ENCODE measurements at regions not wholly inside any gene's neighbourhood (a gene's known extent, or its start where the extent isn't known, plus 50 kb on each side); places are given as distances from the start of the nearest gene placed in this dataset.

DNA sequence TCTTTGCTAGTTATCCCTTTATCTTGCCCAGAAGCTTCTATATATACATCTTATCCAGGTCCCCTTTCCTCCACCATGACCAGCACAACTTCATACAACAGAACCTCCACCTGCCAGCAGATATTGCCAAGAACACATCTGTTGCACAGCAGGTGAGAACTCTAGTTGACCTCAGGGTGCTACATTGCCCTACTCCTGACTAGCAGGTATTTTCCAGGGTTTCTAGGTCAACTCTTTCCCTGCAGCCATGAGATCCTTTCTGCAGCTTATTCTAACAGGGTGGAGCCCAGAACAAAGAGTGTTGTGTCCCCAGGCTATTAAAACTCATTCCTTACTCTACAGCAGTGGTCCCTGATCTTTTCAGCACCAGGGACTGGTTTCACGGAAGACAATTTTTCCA is 319.5 kb downstream of the PRDM2 start:
- peaks cover 15% of the 10 kb centered on the region for H3K27me3 Mint-ChIP-seq
- no peak overlapping the region for H3K4me3 Mint-ChIP-seq
- no peaks in the 10 kb centered on the region for H3K36me3 Mint-ChIP-seq
- no peaks in the 10 kb centered on the region for H3K4me1 Mint-ChIP-seq (ENCODE audit: low read depth)
- H3K27ac Mint-ChIP-seq = no peak overlapping the region
- H3K9me3 Mint-ChIP-seq (ENCODE audit: low read depth) = no peaks in the 10 kb centered on the region

GRCh38 chr1:14020006-14020405 is 320.0 kb downstream of the PRDM2 start:
- Mint-ChIP-seq H3K4me1 (ENCODE audit: low read depth) (no peaks in the 10 kb centered on the region), H3K27me3 (peaks cover 16% of the 10 kb centered on the region), H3K9me3 (ENCODE audit: low read depth) (no peaks in the 10 kb centered on the region), H3K36me3 (no peaks in the 10 kb centered on the region), H3K27ac (no peak overlapping the region), H3K4me3 (no peak overlapping the region)

- H3K9me3 Mint-ChIP-seq (ENCODE audit: low read depth) = no peaks in the 10 kb centered on the region
- H3K4me1 Mint-ChIP-seq (ENCODE audit: low read depth) = no peaks in the 10 kb centered on the region
- no peak overlapping the region for H3K4me3 Mint-ChIP-seq
- no peaks in the 10 kb centered on the region for H3K36me3 Mint-ChIP-seq
- H3K27ac Mint-ChIP-seq = no peak overlapping the region
- H3K27me3 Mint-ChIP-seq = peaks cover 19% of the 10 kb centered on the region
Measured at GRCh38 chr1:14027099-14027498, 327.1 kb downstream of the PRDM2 start.

- Mint-ChIP-seq H3K4me3 (no peak overlapping the region), H3K36me3 (no peaks in the 10 kb centered on the region), H3K9me3 (ENCODE audit: low read depth) (peaks cover 9% of the 10 kb centered on the region), H3K27ac (no peak overlapping the region), H3K4me1 (ENCODE audit: low read depth) (no peaks in the 10 kb centered on the region), H3K27me3 (peaks cover 26% of the 10 kb centered on the region)
Measured at GRCh38 chr1:14031461-14031860, 331.5 kb downstream of the PRDM2 start.

- Mint-ChIP-seq H3K4me3 (no peak overlapping the region), H3K9me3 (ENCODE audit: low read depth) (peaks cover 9% of the 10 kb centered on the region), H3K27me3 (peaks cover 22% of the 10 kb centered on the region), H3K27ac (no peak overlapping the region), H3K4me1 (ENCODE audit: low read depth) (no peaks in the 10 kb centered on the region), H3K36me3 (no peaks in the 10 kb centered on the region)
Measured at GRCh38 chr1:14034506-14034905, 334.5 kb downstream of the PRDM2 start.

GRCh38 chr1:14037101-14037847 is 337.3 kb downstream of the PRDM2 start:
- no peaks in the 10 kb centered on the region for H3K36me3 Mint-ChIP-seq
- H3K4me3 Mint-ChIP-seq = no peak overlapping the region

DNA sequence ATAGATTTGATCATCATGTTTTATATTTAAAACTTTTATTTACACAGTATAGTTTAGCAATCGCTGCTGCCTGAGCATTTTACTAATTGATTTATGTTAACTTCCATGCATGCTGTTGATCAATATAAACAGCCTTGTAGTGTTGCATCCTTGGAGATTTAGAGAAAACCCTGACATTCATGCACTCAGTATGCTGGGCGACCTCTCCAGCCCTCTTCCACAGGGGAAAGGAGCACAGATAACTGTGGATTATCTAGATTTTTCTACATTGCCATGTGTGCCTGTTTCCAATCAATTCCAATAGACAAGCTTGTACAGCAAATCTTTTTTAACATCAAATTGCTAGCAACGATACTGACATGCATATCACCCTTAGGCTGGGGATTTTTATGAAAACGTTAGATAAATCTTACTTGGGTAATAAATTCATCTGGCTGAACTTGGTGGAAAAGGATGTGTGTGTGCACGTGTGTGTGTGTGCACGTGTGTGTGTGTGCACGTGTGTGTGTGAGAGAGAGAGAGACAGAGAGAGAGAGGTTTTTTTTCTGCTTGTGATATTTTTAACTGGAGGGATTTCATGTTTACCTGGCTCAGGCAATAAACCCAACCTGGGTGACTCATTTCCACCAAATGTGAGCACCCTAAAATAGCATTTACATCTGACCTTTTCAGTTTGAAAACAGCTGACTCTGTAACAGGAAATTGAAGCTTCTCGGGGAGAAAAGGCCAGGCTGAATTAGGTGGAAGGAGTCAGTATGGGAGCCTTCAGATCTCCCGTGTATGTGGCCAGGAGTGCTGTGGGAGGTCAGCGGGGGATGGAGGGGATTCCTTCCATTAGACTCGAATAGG is 339.8 kb downstream of the PRDM2 start:
- Mint-ChIP-seq H3K4me3 (no peak overlapping the region), H3K4me1 (ENCODE audit: low read depth) (no peaks in the 10 kb centered on the region), H3K36me3 (peaks cover 3% of the 10 kb centered on the region), H3K27me3 (peaks cover 15% of the 10 kb centered on the region), H3K9me3 (ENCODE audit: low read depth) (peaks cover 11% of the 10 kb centered on the region), H3K27ac (no peak overlapping the region)

More at GRCh38 chr1:14037101-14037847, 337.3 kb downstream of the PRDM2 start:
- H3K27me3 Mint-ChIP-seq = peaks cover 18% of the 10 kb centered on the region
- H3K27ac Mint-ChIP-seq = no peak overlapping the region
- H3K9me3 Mint-ChIP-seq (ENCODE audit: low read depth) = peaks cover 14% of the 10 kb centered on the region
- no peaks in the 10 kb centered on the region for H3K4me1 Mint-ChIP-seq (ENCODE audit: low read depth)

GRCh38 chr1:14049965-14050364 is 350.0 kb downstream of the PRDM2 start:
- no peaks in the 10 kb centered on the region for H3K4me1 Mint-ChIP-seq (ENCODE audit: low read depth)
- H3K27ac Mint-ChIP-seq = no peak overlapping the region
- no peaks in the 10 kb centered on the region for H3K36me3 Mint-ChIP-seq
- H3K4me3 Mint-ChIP-seq = no peak overlapping the region
- H3K27me3 Mint-ChIP-seq = peaks cover 9% of the 10 kb centered on the region
- no peaks in the 10 kb centered on the region for H3K9me3 Mint-ChIP-seq (ENCODE audit: low read depth)

DNA sequence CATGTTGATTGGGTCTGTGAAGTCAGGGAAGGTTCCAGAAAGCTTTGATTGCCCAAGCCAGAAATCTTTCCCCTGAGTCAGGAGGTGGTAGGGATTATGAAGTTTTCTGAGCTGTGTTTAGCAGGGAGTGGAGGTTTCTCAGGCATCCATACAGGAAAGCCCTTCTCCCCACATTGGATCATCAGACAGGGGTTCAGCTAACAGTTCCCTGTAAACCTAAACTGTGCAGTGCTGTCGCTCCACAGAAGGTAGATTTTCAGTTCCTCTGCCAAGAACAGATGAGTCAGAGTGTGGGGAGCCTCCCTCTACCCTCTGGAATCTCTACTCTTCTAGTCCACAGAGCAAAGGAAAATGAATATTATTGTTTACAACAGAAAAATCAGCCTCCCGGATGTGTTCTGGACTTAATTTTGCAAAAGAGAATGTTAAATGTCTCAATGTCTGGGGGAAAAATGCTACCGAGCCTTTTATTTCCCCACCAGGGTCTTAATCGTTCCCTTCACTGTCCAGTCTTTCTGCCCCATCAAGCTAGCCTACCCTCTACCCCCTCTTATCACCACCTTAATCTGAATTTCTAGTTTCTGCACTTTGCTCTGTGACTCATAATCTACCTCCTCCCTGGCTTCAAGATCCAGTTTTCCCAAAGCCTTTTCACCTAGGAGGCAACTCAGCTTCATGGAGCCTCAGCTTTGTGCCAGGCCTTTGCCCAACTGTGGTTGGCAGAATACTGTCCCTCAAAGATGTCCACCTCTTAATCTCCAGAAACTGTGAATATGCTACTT is 355.6 kb downstream of the PRDM2 start:
- Mint-ChIP-seq H3K4me1 (ENCODE audit: low read depth) (no peaks in the 10 kb centered on the region), H3K36me3 (no peaks in the 10 kb centered on the region), H3K27me3 (peaks cover 3% of the 10 kb centered on the region), H3K27ac (no peak overlapping the region), H3K9me3 (ENCODE audit: low read depth) (no peaks in the 10 kb centered on the region), H3K4me3 (no peak overlapping the region)

DNA sequence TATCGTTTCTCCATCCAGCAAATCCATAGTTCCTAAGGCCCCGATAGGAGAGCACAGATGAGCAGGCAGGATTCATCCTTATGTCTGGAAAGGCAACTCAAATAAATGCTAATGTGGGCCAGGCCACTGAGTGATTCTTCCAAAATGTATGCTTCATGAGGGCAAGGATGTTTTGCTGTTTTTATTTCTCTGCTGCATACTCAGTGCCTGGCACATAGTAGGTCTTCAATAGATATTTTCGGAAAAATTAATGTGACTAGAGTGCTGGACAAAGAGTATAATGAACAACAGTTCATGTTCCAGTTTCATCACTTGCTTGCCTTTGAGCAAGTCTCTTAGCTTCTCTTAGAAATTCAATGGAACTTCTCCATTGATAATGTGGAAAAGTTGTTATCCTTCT is 357.7 kb downstream of the PRDM2 start:
- no peaks in the 10 kb centered on the region for H3K4me1 Mint-ChIP-seq (ENCODE audit: low read depth)
- peaks cover 5% of the 10 kb centered on the region for H3K27me3 Mint-ChIP-seq
- H3K9me3 Mint-ChIP-seq (ENCODE audit: low read depth) = no peaks in the 10 kb centered on the region
- H3K27ac Mint-ChIP-seq = no peak overlapping the region
- no peak overlapping the region for H3K4me3 Mint-ChIP-seq
- no peaks in the 10 kb centered on the region for H3K36me3 Mint-ChIP-seq

DNA sequence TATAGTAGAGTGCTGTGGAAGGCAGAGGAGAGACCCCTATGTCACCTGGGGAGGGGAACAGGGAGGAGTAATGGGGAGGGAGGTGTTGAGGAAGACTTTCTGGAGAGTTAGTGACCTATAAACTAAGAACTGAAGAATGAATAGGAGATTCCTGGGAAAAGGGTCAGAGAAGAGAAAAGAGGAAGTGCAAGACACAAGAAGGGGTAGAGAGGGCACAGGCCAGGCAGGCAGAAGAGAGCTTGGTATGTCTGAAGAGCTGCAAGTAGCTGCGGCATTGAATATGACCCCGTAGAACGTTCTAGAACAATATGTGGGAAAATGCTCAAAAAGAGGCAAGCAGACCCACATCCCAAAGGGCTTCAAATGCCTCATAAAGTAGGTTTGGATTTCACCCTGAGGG is 361.2 kb downstream of the PRDM2 start:
- no peaks in the 10 kb centered on the region for H3K4me1 Mint-ChIP-seq (ENCODE audit: low read depth)
- H3K4me3 Mint-ChIP-seq = no peak overlapping the region
- no peaks in the 10 kb centered on the region for H3K9me3 Mint-ChIP-seq (ENCODE audit: low read depth)
- H3K36me3 Mint-ChIP-seq = no peaks in the 10 kb centered on the region
- no peak overlapping the region for H3K27ac Mint-ChIP-seq
- peaks cover 5% of the 10 kb centered on the region for H3K27me3 Mint-ChIP-seq

DNA sequence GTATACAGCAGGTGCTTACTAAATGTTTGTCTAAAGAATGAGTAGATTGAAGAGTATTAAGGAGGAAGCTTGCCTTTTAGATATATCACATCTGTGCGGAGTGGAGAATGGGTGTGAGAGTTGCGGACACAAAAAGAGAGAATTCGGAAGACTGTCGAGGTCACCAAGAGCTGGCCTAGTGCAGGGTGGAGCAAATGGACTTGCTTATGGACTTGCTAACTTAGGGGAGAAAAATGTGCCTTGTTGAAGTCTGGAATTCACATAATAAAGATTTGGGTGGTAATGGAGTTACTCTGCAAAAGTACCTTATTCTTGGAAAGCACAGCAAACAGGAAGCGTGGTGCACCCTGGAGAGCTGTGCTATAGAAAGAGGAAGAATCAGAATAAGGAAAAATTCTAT is 361.7 kb downstream of the PRDM2 start:
- Mint-ChIP-seq H3K9me3 (ENCODE audit: low read depth) (no peaks in the 10 kb centered on the region), H3K27me3 (peaks cover 5% of the 10 kb centered on the region), H3K4me1 (ENCODE audit: low read depth) (no peaks in the 10 kb centered on the region)

DNA sequence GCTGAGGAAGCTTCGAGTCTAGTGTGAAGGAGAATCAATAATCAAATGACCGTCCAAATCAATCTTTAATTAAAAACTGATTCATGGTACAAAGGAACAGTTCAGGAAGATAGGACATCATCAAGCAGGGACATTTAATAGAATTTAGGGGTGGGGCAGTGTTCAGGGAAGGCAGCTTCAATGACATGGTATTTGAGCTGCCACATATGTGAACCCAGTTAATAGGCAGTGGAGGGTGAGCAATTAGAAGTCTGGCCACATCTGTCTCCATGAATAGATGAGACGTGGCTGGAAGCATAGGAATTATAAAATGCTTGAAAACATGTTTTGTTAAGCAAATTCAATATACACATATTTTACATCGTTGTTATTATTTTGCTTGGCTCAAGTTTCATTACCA is 362.7 kb downstream of the PRDM2 start:
- Mint-ChIP-seq H3K4me1 (ENCODE audit: low read depth) (no peaks in the 10 kb centered on the region), H3K4me3 (no peak overlapping the region), H3K27ac (no peak overlapping the region), H3K36me3 (no peaks in the 10 kb centered on the region), H3K27me3 (peaks cover 5% of the 10 kb centered on the region), H3K9me3 (ENCODE audit: low read depth) (no peaks in the 10 kb centered on the region)

More for the DNA sequence above, 361.7 kb downstream of the PRDM2 start:
- Mint-ChIP-seq H3K36me3 (no peaks in the 10 kb centered on the region), H3K27ac (no peak overlapping the region), H3K4me3 (no peak overlapping the region)

GRCh38 chr1:14064649-14065442 is 364.9 kb downstream of the PRDM2 start:
- H3K9me3 Mint-ChIP-seq (ENCODE audit: low read depth) = no peaks in the 10 kb centered on the region
- peaks cover 4% of the 10 kb centered on the region for H3K27me3 Mint-ChIP-seq
- no peak overlapping the region for H3K27ac Mint-ChIP-seq
- H3K4me1 Mint-ChIP-seq (ENCODE audit: low read depth) = no peaks in the 10 kb centered on the region
- no peaks in the 10 kb centered on the region for H3K36me3 Mint-ChIP-seq
- no peak overlapping the region for H3K4me3 Mint-ChIP-seq
